Peyer's patch (tissue), 4 donors: ENCODE measurements at regions not wholly inside any gene's neighbourhood (a gene's known extent, or its start where the extent isn't known, plus 50 kb on each side); places are given as distances from the start of the nearest gene placed in this dataset.
A peak's percentile ranks its signal among the peaks of the same experiment; 100 is the strongest.

ENCODE experiments used
- DNase-seq, 3 donors: peaks; one replicate each; pipeline ENCODE4 v3.0.0-alpha.2; 2017 to 2019
- H3K27ac ChIP-seq, 4 donors: fragments of 200-600 bp; sonication (generic); one replicate each; pipeline ENCODE4 v1.5.1; 2016 to 2019
- H3K27me3 ChIP-seq, 2 donors: fragments of 200-600 bp; sonication (generic); one replicate each; pipeline ENCODE4 v1.5.1; 2019
- H3K36me3 ChIP-seq, 3 donors: fragments of 200-600 bp; sonication (generic); one replicate each; pipeline ENCODE4 v1.5.1; 2016 to 2019
- H3K4me1 ChIP-seq, 4 donors: fragments of 200-600 bp; sonication (generic); one replicate each; pipeline ENCODE4 v1.5.1; 2016 to 2019
- H3K4me3 ChIP-seq, 4 donors: fragments of 200-600 bp; sonication (generic); 1 replicate in 3 of 4; 2 replicates in 1 of 4; pipeline ENCODE4 v1.5.1; 2016 to 2019; ENCODE audit warnings: mild to moderate bottlenecking in 1 of 4
- H3K9me3 ChIP-seq, 4 donors: fragments of 200-600 bp; sonication (generic); one replicate each; pipeline ENCODE4 v1.5.1; 2016 to 2019; ENCODE audit warnings: mild to moderate bottlenecking in 1 of 4
- POLR2A ChIP-seq, 2 donors: fragments of 450-650 bp; IDR thresholded peaks; one replicate each; pipeline ENCODE4 v1.5.1; 2017; ENCODE audit warnings: antibody characterized with exemption in 2 of 2, mild to moderate bottlenecking in 2 of 2, moderate library complexity in 2 of 2
- TF ChIP-seq, protein P1 (sequence below), 6 experiments: fragments of 450-650 bp in 4 of 6; fragments of 200-600 bp in 2 of 6; sonication (generic) in 1 of 6; IDR thresholded peaks; one replicate each; pipeline ENCODE4 v1.5.1; 2017 to 2019; ENCODE audit warnings: antibody characterized with exemption in 6 of 6, mild to moderate bottlenecking in 3 of 6, moderate library complexity in 1 of 6

DNA sequence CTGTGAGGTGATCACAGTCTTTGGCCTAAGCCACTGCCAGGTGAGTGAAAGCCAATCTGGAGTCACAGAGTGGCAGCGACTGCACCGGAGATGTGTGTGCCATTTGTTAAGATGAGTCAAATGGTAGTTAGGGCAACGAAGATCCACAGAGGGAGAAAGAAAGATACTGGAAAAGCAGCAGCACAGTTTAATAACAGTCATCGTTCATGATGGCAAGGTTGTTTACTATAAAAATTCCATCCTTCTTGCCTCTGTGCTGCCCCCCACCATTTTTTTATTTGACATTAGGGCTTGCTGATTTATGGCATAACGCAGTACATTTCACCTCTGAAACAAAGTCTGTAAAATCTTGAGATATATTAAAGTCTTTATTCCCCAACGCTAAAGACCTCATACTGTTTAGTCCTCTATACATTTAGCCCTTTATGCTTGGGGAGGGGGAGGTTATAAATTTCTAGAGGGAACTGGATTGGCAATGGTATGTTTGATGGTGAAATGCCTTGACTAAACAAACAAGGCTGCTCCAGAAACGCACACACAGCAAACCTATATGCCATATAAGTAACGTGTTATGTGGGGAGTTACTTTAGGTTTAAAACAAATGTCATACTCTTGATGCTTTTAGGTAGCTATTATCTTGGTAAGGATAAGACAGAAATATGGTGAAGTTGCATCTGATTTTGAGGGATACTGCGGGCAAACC lies 55.8 kb upstream of the ABL1 start:
- Histone ChIP-seq H3K27me3 (no peaks in the 10 kb centered on the region), H3K4me1 (peaks cover 0 to 13% (median 0%) of the 10 kb centered on the region in 4 donors), H3K27ac (peak overlapping the region; percentile 40 to 85 (median 74)), H3K9me3 (no peaks in the 10 kb centered on the region), H3K4me3 (no peak overlapping the region), H3K36me3 (no peaks in the 10 kb centered on the region)
- no peak for TF ChIP-seq POLR2A (IDR thresholded peaks at IDR 0.05)
- TF ChIP-seq, protein P1, sequence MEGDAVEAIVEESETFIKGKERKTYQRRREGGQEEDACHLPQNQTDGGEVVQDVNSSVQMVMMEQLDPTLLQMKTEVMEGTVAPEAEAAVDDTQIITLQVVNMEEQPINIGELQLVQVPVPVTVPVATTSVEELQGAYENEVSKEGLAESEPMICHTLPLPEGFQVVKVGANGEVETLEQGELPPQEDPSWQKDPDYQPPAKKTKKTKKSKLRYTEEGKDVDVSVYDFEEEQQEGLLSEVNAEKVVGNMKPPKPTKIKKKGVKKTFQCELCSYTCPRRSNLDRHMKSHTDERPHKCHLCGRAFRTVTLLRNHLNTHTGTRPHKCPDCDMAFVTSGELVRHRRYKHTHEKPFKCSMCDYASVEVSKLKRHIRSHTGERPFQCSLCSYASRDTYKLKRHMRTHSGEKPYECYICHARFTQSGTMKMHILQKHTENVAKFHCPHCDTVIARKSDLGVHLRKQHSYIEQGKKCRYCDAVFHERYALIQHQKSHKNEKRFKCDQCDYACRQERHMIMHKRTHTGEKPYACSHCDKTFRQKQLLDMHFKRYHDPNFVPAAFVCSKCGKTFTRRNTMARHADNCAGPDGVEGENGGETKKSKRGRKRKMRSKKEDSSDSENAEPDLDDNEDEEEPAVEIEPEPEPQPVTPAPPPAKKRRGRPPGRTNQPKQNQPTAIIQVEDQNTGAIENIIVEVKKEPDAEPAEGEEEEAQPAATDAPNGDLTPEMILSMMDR (IDR thresholded peaks at IDR 0.05), result no peak
- no peak for DNase-seq

DNA sequence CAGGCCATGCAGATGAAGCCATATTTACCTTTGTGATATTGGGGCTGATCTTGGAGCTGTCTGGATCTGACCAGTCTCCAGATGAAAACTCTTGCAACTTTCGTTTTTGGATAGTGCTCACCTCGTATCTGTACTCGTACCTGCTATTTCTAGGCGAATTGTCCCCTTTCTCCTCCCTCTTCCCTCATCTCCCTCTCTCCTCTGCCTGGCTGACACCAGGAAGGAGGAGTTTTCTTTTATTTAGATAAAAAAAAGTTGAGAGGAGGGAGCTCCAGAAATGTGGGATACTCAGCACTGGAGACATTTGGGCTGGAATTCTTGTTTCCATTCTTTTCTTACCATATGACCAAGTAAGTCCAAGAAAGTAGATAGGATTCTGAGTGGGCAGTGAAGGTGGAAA lies 54.6 kb upstream of the ABL1 start:
- no peaks in the 10 kb centered on the region for H3K9me3 ChIP-seq
- DNase-seq, result no peak
- TF ChIP-seq, protein P1 (IDR thresholded peaks at IDR 0.05), result no peak
- TF ChIP-seq POLR2A (IDR thresholded peaks at IDR 0.05), result no peak
- peak overlapping the region; percentile 40 to 85 (median 74) for H3K27ac ChIP-seq
- H3K4me1 ChIP-seq, result peaks cover 0 to 13% (median 0%) of the 10 kb centered on the region in 4 donors
- H3K27me3 ChIP-seq, result no peaks in the 10 kb centered on the region
- H3K4me3 ChIP-seq, result peak overlapping the region in 1 of 4 donors; percentile 2
- no peaks in the 10 kb centered on the region for H3K36me3 ChIP-seq

DNA sequence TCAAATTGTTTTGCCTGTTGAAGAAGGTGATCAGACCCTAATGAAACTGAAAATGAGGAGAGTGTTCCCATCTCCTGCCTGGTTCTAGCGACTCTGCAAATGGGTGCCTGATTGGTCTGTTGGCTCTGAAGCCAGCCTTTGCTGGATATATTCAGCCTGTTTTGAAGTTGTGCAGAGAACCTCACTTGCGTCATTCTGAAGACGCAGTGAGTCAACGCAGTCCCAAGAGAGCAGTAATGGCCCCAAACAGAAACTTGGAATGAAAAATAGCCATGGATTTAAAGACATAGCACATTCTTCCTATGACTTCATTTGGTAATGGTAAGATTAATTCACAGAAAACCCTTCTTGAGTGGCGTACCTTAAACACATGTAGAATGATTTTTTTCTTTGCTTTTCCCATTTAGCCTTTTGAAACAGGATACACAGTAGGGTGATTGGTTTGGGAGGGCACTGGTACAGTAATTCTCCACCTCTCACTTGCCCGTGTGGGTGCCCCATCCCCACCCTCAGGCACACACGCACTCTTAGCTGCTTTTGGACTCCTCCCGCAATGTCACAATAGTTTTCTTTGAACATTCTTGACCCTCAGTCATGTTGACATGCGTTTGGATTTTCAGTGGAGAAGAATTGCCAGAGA lies 54.1 kb upstream of the ABL1 start:
- peak in 1 of 3 donors; percentile 65 for DNase-seq
- H3K4me3 ChIP-seq, result peak overlapping the region in 1 of 4 donors; percentile 2

DNA sequence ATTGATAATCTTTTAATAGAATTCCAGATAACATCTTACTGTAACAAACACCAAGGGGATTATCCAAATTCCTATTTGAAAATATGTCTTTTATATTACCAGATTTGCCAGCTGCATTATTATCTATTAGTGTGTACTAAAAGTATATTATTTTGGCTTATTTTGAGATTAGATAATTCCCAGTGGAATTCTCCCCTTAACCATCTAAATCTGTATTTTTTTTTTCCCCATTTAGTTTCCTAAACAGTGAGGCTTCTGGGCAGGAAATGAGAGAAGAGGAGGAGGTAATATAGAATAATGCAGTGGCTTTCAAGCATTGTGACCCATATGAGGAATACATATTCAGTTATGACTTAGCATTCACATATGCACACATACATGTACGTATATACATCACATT lies 53.5 kb upstream of the ABL1 start:
- DNase-seq, result no peak
- Histone ChIP-seq H3K36me3 (no peaks in the 10 kb centered on the region), H3K9me3 (no peaks in the 10 kb centered on the region), H3K27me3 (no peaks in the 10 kb centered on the region), H3K27ac (peak overlapping the region; percentile 18 to 85 (median 74)), H3K4me3 (no peak overlapping the region), H3K4me1 (peaks cover 0 to 13% (median 0%) of the 10 kb centered on the region in 4 donors)
- no peak for TF ChIP-seq POLR2A (IDR thresholded peaks at IDR 0.05)
- TF ChIP-seq, protein P1 (IDR thresholded peaks at IDR 0.05), result no peak

More for the DNA sequence above, 54.1 kb upstream of the ABL1 start:
- no peaks in the 10 kb centered on the region for H3K9me3 ChIP-seq
- no peaks in the 10 kb centered on the region for H3K36me3 ChIP-seq
- H3K27me3 ChIP-seq, result no peaks in the 10 kb centered on the region
- TF ChIP-seq, protein P1 (IDR thresholded peaks at IDR 0.05), result no peak
- TF ChIP-seq POLR2A (IDR thresholded peaks at IDR 0.05), result peak; percentile 26 to 36
- peaks cover 0 to 13% (median 0%) of the 10 kb centered on the region in 4 donors for H3K4me1 ChIP-seq
- peak overlapping the region; percentile 40 to 85 (median 74) for H3K27ac ChIP-seq

DNA sequence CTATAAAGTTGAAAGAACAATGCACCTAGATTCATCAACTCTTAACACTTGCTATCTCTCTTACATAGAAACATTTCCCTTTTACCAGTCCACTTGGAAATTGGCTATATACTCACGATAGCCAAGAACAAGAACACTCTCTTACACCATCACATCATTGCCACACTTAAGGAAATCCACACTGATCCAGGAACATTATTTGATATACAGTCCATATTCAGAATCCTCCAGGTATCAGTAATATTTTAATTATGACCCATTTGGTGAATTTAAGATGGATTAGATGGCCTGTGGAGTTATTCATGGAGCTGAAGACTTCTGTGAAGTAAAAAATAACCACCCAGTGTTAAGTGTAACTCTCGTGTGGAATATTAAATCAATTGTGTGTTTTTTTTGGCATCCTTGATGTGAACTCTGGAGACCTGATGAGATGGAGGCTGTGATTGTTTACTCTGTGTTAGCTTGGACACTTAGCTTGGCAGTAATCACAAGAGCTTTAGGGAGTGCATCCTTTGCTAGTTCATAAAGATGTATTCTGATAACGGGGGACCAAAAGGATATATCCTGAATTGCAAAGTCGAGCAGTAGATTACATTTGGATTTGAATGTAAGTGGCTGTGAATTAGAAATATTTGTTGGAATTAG lies 52.0 kb upstream of the ABL1 start:
- no peak overlapping the region for H3K4me3 ChIP-seq
- H3K4me1 ChIP-seq, result peaks cover 0 to 13% (median 0%) of the 10 kb centered on the region in 4 donors
- no peaks in the 10 kb centered on the region for H3K27me3 ChIP-seq
- H3K9me3 ChIP-seq, result no peaks in the 10 kb centered on the region
- H3K27ac ChIP-seq, result peak overlapping the region in 3 of 4 donors; percentile 66 to 85 (median 81)
- TF ChIP-seq, protein P1 (IDR thresholded peaks at IDR 0.05), result no peak
- no peak for TF ChIP-seq POLR2A (IDR thresholded peaks at IDR 0.05)
- no peak for DNase-seq
- no peaks in the 10 kb centered on the region for H3K36me3 ChIP-seq
